Liver (tissue), 3 donors: ENCODE measurements at regions not wholly inside any gene's neighbourhood (a gene's known extent, or its start where the extent isn't known, plus 50 kb on each side); places are given as distances from the start of the nearest gene placed in this dataset.

ENCODE experiments used
- CTCF ChIP-seq: fragments of 150-350 bp; IDR thresholded peaks from 2 replicates; pipeline ENCODE4 v1.5.1; 2017; ENCODE audit warnings: improper control_type of control experiment, low read depth, low read length; ENCODE audit not compliant: missing input control
- FOXA1 ChIP-seq: IDR thresholded peaks from 2 replicates; pipeline ENCODE4 v1.6.1; 2016; ENCODE audit warnings: antibody characterized with exemption
- GABPA ChIP-seq, 2 donors: IDR thresholded peaks in 1 of 2; conservative IDR thresholded peaks in 1 of 2; 2 replicates each; pipeline ENCODE4 v1.6.1; 2016; ENCODE audit warnings: antibody characterized with exemption in 2 of 2, mild to moderate bottlenecking in 1 of 2, moderate library complexity in 1 of 2
- HNF4G ChIP-seq: IDR thresholded peaks from 2 replicates; pipeline ENCODE4 v1.6.1; 2016; ENCODE audit warnings: antibody characterized with exemption
- JUND ChIP-seq, 2 donors: IDR thresholded peaks; 2 replicates each; pipeline ENCODE4 v1.6.1; 2016; ENCODE audit warnings: antibody characterized with exemption in 2 of 2
- MAX ChIP-seq: IDR thresholded peaks from 2 replicates; pipeline ENCODE4 v1.6.1; 2016; ENCODE audit warnings: antibody characterized with exemption
- RAD21 ChIP-seq, 2 donors: IDR thresholded peaks; 2 replicates each; pipeline ENCODE4 v1.6.1; 2016; ENCODE audit warnings: antibody characterized with exemption in 2 of 2, mild to moderate bottlenecking in 2 of 2
- RXRA ChIP-seq, 2 donors: IDR thresholded peaks; 2 replicates each; pipeline ENCODE4 v1.6.1; 2017 to 2018; ENCODE audit warnings: antibody characterized with exemption in 2 of 2, mild to moderate bottlenecking in 1 of 2
- SP1 ChIP-seq: IDR thresholded peaks from 2 replicates; pipeline ENCODE4 v1.6.1; 2018; ENCODE audit warnings: antibody characterized with exemption, mild to moderate bottlenecking
- TAF1 ChIP-seq: conservative IDR thresholded peaks from 2 replicates; pipeline ENCODE4 v1.6.1; 2016; ENCODE audit warnings: antibody characterized with exemption, mild to moderate bottlenecking
- YY1 ChIP-seq: IDR thresholded peaks from 2 replicates; pipeline ENCODE4 v1.6.1; 2016; ENCODE audit warnings: antibody characterized with exemption, mild to moderate bottlenecking
- ZBTB33 ChIP-seq: IDR thresholded peaks from 2 replicates; pipeline ENCODE4 v1.6.1; 2016; ENCODE audit warnings: antibody characterized with exemption
- TF ChIP-seq, protein P1 (sequence below): IDR thresholded peaks from 2 replicates; pipeline ENCODE4 v1.6.1; 2016; ENCODE audit warnings: antibody characterized with exemption
- TF ChIP-seq, protein P2 (sequence below): IDR thresholded peaks from 2 replicates; pipeline ENCODE4 v1.6.1; 2016; ENCODE audit warnings: antibody characterized with exemption, mild to moderate bottlenecking
- donor health status: healthy.
- donor health status: healthy.

GRCh38 chr4:63440236-63440635 is 969.0 kb downstream of the TECRL start:
- no peak for TF ChIP-seq CTCF
- TF ChIP-seq, protein P1, sequence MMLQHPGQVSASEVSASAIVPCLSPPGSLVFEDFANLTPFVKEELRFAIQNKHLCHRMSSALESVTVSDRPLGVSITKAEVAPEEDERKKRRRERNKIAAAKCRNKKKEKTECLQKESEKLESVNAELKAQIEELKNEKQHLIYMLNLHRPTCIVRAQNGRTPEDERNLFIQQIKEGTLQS, result no peak
- TF ChIP-seq RAD21 (IDR thresholded peaks at IDR 0.05), result no peak
- no peak for TF ChIP-seq TAF1
- TF ChIP-seq GABPA (IDR thresholded peaks at IDR 0.05 in 1 of 2, conservative IDR thresholded peaks at IDR 0.05 in 1 of 2), result no peak
- TF ChIP-seq MAX, result no peak
- TF ChIP-seq JUND (IDR thresholded peaks at IDR 0.05), result no peak
- no peak for TF ChIP-seq RXRA (IDR thresholded peaks at IDR 0.05)
- no peak for TF ChIP-seq ZBTB33
- TF ChIP-seq SP1, result no peak
- TF ChIP-seq FOXA1, result no peak
- TF ChIP-seq, protein P2, sequence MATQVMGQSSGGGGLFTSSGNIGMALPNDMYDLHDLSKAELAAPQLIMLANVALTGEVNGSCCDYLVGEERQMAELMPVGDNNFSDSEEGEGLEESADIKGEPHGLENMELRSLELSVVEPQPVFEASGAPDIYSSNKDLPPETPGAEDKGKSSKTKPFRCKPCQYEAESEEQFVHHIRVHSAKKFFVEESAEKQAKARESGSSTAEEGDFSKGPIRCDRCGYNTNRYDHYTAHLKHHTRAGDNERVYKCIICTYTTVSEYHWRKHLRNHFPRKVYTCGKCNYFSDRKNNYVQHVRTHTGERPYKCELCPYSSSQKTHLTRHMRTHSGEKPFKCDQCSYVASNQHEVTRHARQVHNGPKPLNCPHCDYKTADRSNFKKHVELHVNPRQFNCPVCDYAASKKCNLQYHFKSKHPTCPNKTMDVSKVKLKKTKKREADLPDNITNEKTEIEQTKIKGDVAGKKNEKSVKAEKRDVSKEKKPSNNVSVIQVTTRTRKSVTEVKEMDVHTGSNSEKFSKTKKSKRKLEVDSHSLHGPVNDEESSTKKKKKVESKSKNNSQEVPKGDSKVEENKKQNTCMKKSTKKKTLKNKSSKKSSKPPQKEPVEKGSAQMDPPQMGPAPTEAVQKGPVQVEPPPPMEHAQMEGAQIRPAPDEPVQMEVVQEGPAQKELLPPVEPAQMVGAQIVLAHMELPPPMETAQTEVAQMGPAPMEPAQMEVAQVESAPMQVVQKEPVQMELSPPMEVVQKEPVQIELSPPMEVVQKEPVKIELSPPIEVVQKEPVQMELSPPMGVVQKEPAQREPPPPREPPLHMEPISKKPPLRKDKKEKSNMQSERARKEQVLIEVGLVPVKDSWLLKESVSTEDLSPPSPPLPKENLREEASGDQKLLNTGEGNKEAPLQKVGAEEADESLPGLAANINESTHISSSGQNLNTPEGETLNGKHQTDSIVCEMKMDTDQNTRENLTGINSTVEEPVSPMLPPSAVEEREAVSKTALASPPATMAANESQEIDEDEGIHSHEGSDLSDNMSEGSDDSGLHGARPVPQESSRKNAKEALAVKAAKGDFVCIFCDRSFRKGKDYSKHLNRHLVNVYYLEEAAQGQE, result no peak
- no peak for TF ChIP-seq YY1
- no peak for TF ChIP-seq HNF4G
